Vagina (tissue), 2 donors: ENCODE measurements at regions not wholly inside any gene's neighbourhood (a gene's known extent, or its start where the extent isn't known, plus 50 kb on each side); places are given as distances from the start of the nearest gene placed in this dataset.

Experiments used
- CTCF ChIP-seq, 3 experiments: fragments of 450-650 bp in 2 of 3; fragments of 200-600 bp in 1 of 3; sonication (generic) in 1 of 3; IDR thresholded peaks; one replicate each; pipeline ENCODE4 v1.5.1; 2017 to 2019; ENCODE audit warnings: antibody characterized with exemption in 3 of 3, mild to moderate bottlenecking in 2 of 3, moderate library complexity in 2 of 3
- POLR2A ChIP-seq, 2 donors: fragments of 450-650 bp; IDR thresholded peaks; one replicate each; pipeline ENCODE4 v1.6.1; 2017; ENCODE audit warnings: antibody characterized with exemption in 2 of 2, mild to moderate bottlenecking in 2 of 2, moderate library complexity in 2 of 2
- POLR2AphosphoS5 ChIP-seq, 2 donors: sonication (generic); formaldehyde crosslinking; IDR thresholded peaks; one replicate each; pipeline ENCODE4 v1.9.0; 2017; ENCODE audit warnings: antibody characterized with exemption in 2 of 2, mild to moderate bottlenecking in 2 of 2, low read depth in 1 of 2; ENCODE audit not compliant: insufficient read depth in 1 of 2

GRCh38 chr9:106758911-106759310 lies 104.1 kb upstream of the ZNF462 start:
- TF ChIP-seq CTCF (IDR thresholded peaks at IDR 0.05) (no peak), POLR2A (IDR thresholded peaks at IDR 0.05) (no peak), POLR2AphosphoS5 (IDR thresholded peaks at IDR 0.05; ENCODE audit: insufficient read depth in 1 of 2, low read depth in 1 of 2) (no peak)
